HUDEP-2 (cell line): ENCODE measurements at regions not wholly inside any gene's neighbourhood (a gene's known extent, or its start where the extent isn't known, plus 50 kb on each side); places are given as distances from the start of the nearest gene placed in this dataset.

Source experiments
- DNase-seq, 76 experiments: peaks; one replicate each; lab custom pipeline; 2025; ENCODE audit not compliant: unreplicated experiment in 76 of 76; lab: John Stamatoyannopoulos, UW

DNA sequence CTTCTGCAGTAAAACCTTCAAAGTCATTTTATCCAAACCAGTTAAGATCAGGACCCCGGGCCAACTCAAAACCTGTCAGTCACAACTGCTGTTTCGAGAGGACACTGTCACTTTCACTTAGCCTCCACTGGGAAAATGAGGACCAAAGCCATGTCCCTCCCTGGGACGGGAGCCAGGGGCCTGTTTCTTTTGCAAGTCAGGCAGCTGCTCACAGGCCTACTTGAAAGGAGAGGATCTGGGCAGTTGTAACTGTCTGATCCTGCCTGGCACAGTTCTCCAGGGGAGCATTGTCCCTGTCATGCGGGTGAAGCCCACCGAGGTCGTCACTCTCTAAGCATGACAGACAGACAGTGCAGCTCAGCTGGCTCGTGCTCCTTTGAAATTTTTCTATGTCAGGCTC lies 276.2 kb downstream of the NPIPA8 start:
- DNase-seq, result no peak

DNA sequence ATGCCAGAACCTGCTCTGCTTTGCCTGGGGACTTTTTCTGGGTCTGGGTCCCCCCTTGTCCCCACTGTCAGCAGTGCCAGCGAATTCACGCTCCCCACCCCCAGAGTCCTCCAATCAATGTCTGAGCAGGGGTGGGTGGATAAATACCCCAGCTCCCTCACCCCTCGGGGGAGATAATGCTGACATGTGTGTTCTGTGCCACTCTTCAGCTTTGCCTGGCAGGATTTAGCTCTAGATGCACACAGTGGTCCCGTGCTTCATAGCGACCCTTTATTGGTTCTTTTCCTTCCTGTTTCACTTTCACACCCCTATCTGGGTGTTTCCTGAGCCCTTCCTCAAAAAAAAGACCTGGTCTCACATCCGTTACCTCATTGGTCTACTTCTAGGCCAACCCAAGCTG lies 277.0 kb downstream of the NPIPA8 start:
- no peak for DNase-seq

DNA sequence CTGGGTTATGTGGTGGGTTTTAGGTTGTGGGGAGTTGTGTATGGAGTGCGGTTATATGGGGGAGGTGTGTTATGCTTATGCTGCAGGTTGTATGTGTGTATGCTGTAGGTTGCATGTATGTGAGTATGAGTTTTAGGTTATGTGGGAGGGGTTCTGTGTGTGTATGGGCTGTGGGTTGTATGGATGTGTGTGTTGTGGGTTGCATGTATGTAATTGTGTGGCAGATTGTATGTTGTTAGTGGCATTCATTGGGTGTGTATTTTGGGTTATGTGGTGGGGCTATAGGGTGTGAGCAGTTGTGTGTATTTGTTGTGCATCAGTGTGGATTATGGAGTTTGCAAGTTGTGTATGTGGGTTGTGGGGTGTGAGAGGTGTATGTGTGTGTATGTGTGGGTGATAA lies 277.4 kb downstream of the NPIPA8 start:
- no peak for DNase-seq

DNA sequence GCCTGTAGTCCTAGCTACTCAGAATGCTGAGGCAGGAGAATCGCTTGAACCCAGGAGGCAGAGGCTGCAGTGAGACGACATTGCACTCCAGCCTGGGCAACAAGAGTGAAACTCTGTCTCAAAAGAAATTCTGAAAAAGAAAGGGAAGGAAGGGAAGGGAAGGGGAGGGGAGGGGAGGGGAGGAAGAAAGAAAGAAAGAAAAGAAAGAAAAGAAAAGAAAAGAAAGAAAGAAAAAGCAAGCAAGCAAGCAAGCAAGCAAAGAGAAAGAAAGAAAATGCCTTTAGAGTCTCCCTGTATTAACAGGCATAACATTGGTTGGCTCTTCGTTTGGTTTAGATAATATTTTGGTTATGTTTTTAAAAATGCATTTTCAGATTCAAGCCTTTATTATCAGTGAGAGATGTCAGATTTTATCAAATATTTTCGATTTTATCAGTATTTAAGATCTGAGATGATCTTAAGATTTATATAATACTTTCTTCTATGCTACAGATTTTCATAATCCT lies 281.1 kb downstream of the NPIPA8 start:
- no peak for DNase-seq

DNA sequence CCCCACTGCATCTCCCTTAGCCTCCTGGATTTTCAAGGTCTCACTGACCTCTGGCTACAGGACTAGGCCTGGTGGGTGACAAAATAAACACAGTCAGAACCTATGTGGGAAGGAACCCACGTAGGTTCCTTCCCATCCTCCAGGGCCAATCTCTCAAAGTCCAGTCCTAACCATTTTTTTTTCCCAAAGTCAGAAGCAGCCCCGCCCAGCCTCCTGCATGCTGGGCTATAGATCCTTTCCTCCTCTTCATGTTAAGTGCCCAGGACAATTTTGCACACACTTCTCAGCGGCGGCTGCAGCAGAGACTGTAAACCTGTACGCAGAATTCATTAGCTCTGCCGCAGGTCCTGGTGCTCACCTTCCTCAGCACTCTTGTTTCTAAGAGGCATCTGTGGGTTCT lies 285.8 kb downstream of the NPIPA8 start:
- DNase-seq, result no peak

DNA sequence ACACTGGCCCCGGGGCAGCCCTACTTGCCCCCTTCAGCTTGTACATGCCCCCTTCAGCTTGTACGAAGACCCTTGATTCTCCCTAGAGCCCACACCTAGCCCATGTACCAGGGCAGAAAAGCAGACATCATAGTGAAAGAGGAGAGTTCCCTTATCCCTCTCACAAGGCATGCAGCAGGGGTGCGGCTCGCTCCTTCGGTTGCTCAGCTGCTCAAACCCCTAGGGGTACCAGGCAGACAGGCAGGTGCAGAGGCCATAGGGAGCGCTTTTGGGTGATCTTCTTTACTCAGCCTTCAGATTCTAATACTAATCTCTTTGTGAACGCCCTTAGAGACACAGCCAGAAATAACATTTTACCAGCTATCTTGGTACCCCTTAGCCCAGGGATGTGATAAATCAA lies 286.3 kb downstream of the NPIPA8 start:
- no peak for DNase-seq

DNA sequence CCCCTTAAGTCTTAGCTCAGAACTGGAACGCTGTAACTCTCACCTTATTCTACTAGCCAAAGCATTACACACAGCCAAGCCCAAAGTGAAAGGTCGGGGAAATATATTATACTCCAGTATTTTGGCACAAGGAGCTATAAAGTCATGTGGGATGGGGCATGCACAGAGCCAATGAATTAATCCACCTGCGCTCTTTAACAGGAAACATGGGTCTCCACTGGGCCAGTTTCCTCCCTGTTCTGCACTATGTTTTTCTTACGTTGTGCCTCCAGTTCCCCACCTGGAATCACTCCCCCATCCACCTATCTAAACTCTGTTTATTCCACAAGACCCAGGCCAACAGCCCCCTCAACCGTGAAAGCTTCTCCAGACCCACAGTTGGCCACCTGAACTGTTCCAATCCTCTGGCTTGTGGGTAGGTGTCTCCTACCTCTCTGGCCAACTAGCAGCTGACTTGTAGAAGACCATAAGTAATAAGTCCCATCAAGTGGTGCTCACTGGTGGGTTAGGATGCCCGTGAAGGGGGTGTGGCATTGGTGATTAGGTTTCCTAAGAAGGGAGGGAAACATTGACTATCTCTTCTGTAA lies 286.9 kb downstream of the NPIPA8 start:
- no peak for DNase-seq

DNA sequence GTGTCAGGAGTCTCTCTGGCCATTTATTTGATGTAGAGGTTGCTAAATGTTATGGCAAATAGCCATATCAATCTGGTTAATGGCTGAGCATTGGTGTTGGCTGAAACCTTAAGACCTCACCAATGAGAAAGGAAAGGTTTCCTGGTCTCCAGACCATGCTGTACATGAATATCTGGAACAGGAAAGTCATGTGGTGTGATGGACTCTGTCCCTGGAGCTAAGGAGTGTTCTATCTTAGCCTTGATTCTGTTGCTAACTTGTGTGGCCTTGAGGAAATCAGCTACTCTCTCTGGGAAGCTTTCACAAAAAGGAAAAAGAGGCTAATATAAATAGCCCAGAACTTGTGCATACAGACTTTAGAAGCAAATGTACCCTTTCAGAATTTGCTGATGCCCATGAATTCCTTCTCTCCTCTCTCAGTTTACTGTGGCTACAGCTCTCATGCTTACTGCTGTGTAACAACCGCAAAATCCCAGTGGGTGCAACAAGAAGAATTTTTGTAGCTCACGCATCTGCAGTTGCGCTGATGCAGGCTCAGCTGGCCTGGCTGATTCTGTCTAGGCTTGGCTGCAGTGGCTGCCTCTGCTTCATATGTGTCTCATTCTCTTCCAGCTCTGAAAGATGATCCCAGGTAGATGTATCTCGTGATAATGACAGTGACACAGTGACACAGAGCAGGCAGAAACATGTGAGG lies 287.5 kb downstream of the NPIPA8 start:
- no peak for DNase-seq

DNA sequence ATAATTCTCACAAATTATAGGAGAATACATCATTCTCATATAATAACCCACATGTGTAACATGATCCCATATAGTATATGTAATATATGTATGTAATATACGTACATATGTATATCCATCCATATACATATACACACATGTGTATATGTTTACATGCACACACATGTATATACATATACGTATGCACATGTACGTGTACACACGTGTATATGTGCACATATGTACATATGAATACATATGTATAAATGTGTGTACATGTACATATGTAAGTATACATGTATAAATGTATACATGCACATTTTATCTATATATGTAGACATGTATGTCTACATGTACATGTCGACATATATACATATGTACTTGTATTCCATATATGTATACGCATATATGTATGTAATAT lies 288.8 kb downstream of the NPIPA8 start:
- no peak for DNase-seq

DNA sequence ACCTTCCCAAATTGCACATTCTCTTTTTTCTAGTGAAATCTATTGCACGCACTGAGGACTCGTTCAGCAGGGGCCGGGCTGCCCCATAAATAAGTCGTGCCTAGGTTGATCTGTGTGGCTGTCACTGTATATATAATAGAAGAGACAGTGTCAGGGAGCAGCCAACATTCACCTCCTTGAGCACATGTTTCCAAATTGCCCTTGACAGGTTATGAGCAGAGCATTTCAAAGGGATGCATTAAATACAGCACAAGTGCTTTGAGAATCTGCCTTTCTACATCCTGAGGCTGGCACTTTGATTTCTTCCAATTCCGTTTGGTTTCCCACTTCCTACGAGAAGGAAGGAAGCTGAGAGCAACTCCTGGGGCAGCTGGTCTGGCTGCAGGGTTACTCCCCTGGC lies 291.2 kb downstream of the NPIPA8 start:
- no peak for DNase-seq

DNA sequence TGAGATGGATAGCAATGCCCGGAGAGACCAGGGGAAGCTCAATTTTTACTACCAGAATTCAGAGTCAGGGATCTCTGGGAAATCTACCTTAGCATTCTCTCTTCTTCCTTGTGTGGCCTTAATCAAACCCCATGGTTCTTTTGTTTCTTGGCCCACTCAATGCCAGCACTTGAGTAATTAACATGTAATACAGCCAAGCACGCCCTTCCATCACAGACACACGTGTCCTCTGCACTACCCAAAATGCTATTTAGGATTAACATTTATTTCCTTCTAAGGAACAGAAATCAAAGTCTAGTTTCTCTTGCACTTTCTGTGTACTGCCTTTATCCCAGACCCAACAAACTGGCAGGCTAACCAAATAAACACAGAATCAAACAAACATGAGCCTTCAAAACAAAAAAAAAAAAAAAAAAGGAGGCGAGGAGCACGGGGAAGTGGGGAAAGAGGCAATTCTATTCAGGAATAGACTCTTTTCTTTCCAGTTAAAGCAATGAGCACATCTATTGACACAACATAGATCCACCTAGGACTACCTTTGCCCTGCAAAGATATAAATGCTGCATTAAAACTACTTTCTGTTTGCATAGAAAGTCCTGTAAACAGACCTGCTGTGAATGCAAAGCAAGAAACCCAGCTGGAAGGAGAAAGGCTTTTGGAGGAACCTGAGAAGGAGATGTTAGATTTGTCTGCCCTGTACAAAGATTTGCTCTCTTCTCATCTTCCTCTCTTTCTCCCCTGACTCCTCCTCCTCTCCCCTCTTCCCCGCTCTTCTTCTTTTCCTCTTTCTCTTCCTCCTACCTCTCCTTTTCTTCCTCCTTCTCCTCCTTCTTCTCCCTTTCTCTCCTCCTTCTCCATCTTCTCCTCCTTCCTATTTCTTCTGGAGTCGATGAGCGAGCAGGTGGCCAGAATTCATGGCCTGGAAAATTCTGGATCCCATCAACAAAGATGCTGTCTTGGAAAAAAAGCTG lies 294.4 kb downstream of the NPIPA8 start:
- DNase-seq, result no peak

DNA sequence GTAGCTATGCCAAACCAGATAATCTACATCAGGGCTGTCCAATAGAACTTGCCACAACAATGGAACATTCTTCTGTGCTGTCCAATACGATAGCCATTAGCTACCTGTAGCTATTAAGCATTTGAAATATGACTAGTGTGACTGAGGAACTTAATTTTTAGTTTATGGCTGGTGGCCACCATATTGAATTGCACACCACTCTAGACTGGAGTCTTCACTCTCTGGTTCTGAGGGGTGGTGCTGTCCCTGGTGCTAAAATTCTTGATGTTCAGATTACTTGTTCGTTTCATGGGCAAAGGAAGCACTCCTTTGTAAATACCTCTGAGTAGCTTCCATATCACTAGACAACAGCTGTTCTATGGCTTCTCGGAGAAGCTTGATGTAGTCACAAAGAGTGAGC lies 296.6 kb downstream of the NPIPA8 start:
- no peak for DNase-seq

DNA sequence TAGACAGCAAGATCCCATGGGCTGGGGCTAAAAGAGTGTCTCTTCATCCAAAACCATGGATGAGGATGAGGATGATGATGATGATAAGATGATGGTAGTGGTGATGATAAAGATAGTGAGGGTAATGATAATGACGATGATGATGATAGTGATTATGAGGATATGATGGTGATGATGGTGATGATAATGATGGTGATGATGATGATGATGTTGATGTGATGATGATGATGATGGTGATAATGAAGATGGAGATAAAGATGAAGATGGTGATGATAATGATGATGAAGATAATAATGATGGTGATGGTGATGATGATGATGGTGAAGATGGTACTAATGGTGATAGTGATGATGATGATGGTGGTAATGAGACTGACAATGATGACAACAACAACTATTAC lies 299.5 kb downstream of the NPIPA8 start:
- no peak for DNase-seq

DNA sequence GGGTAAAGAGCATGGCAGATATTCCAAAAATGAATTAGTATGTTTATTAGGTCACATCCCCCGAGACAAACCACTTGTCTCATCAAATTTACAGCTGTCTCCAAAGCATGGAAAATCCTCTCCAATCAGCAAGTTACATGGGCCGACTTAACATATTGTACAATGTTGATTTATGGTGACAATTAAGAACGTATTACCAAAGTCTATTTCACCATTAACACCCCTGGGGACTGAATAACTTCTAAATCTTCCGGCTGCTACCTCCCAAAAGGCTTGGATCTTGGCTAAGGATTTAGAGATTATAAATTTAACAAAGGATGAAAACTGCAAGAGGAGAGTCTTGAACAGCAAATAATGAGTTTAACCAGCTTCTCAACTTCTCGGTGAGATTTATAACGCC lies 311.9 kb downstream of the NPIPA8 start:
- no peak for DNase-seq

DNA sequence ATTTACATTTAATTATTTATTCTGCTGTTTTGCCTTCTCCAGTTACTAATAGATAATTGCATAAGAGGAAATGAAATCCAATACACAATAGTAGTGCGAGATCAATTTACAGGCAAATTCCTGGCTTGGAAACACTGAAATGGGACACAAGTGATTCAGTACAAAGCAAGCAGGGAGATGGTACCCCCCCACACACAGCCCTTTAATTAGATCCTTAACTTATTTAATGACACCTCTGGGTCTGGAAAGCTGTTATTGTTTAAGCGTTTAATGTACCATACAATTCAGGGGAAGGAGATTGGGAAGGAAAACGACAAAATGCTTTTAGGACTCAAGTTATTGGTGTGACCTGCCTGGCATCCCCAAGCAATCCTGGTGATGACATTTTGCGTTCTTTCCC lies 318.2 kb downstream of the NPIPA8 start:
- no peak for DNase-seq

DNA sequence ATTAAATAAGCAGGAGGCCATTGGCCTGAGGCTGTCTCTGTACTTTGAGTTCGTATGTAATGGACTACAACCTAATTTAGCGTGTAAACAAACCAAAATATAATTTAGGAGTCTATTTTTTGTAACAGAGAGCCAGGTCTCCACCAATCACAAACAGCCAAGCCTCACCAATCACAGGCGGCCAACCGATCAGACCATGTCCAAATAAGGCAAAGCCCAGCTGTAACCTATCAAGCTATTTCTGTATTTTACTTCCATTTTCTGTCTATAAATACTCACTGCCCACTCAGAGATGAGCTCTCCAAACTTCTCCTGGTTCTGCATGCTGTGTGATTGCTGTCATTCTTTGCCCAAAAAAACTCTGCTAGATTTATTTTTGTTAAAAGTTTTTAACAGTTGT lies 322.7 kb downstream of the NPIPA8 start:
- no peak for DNase-seq

DNA sequence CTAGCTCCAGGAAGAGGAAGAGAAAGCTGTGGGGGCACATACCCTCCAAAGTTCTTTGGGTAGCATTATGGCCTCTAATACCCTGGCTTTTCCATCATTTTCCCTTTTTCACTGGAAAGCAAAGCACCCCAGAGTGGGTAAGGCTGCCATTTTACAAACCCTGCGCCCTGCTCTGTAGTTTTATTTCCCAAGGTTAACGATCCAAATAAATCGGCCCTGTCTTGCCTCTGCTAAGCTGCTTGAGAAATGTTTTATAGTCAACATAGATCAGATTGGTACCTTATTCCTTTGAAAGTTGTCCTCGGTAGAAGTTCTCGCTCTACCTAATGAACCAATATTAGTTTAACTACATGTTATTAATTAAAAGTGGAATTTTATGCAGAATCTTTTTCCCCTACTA lies 328.2 kb downstream of the NPIPA8 start:
- no peak for DNase-seq

DNA sequence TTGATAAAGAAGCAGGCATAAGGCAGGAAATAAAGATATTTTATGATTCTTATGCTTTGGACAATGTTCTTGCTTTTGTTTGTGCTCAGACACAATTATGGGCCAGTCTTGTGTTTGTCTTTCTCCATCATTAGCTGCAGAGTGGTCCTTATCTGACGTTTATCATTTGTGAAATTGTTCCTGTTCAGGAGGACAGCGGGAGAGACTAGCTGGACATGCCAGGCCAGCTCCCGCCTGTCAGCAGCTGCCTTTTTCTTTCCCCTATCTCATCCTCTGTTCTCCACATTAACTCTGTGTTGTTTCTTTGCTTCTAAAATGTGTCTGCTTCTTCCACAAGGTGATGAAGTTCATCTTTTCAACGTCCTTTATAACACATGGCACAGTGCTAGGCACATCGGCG lies 333.5 kb downstream of the NPIPA8 start:
- no peak for DNase-seq

DNA sequence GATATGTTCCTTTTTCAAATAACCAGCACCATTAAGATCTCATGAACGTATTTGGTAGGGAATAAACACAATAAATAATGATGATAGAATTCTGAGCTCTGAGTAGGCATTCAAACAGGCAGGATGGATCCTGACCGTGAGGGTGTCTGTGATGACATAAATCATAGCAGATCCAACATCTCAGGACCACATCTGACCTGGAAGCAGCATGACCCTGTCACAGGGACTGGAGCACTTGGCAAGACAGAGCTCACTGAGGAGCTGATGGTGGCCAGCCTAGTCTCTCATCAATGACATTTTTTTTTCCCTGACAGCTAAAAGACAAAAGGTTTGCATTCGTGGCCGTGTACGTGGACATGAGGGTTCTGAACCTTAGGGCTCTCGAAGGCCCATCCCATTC lies 337.5 kb downstream of the NPIPA8 start:
- DNase-seq, result no peak

DNA sequence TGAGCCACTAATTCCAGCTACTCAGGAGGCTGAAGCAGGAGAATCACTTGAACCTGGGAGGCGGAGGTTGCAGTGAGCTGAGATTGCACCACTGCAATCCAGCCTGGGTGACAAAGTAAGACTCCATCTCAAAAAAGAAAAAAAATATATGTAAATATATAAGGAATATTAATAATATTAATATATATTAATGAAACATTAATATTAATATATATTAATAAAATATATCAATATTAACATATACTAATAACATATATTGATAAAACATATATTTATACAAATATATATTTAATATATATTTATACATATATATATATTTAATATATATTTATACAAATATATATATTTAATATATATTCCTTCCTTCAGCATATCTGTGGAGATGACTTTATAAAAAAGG lies 338.0 kb downstream of the NPIPA8 start:
- no peak for DNase-seq

DNA sequence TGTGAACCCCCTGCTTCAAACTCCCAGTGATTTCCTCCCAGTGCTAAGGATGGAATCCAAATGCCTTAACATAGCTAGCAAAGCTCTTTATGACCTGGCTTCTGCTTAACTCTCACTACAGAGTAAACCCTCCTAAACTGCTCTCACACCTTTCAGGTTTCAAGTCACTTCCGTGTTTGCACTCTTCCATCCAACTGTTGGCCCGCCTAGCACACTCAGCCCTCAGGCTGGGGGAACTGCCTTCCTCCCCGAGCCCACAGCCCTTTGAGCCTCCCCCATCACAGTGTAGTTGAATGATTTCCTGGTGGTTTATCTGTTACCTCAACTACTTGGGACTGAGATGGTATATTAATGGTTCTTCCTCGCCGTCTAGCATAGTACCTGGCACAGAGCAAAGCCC lies 342.5 kb downstream of the NPIPA8 start:
- DNase-seq, result no peak

DNA sequence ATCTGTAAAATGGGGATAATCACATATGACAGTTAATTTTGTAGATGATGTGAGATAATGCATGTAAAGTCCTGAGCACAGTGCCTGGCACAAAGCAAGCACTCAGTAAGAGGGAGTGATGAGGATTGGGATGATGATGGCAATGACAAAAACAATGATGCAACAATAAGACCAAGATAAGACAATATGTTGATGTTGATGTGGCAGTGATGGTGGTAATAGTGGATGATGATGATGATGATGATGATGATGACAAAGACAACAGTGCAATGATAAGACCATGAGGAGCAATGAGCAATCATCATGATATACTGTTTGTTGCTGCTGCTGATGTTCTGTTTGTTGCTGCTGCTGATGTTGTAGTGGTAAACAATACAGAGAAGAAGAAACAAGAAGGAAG lies 344.1 kb downstream of the NPIPA8 start:
- DNase-seq, result no peak
